ENCODE measurements at regions not wholly inside any gene's neighbourhood (a gene's known extent, or its start where the extent isn't known, plus 50 kb on each side); places are given as distances from the start of the nearest gene placed in this dataset.

DNA sequence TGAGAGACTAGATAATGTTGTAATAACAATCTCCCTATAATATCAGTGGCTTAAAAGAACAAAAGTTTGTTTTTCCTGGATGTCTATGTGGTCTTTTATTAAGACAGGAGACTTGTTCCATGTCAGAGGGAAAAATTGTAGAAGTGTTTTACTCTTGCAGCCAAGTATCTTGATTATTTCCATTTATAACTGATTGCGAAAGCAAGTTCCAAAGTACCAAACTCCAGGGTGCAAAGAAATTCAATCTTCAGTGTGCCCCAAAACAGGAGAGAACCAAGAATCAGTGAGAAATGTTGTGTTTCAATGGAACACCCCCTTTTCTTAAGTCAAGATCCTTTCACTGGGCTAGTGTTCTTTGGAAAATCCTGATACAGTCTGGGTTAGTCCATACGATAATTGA is 624.4 kb upstream of the BCHE start:
- no peaks in the 10 kb centered on the region for H3K79me2 ChIP-seq (ENCODE audit: insufficient read depth)
- no peaks in the 10 kb centered on the region for H3K9me2 ChIP-seq
- ChIA-PET CTCF (interaction anchor here (0.6 kb wide), 1 partner anchor 16 kb away, joined by 3 read pairs; no protein-coding TSS in a partner anchor), POLR2A (no interaction called here)
- no peak for DNase-seq
- H3K4me3 ChIP-seq (ENCODE audit: low read depth in 2 of 2, low read length in 1 of 2), result no peak overlapping the region
- TF ChIP-seq RCOR1 (IDR thresholded peaks at IDR 0.05; ENCODE audit: low read length), result no peak
- no peak for TF ChIP-seq MXI1 (IDR thresholded peaks at IDR 0.05; ENCODE audit: low read depth, low read length)
- no peaks in the 10 kb centered on the region for H4K20me1 ChIP-seq (ENCODE audit: insufficient read depth)
- WGBS (ENCODE audit: low lambda C conversion rate), result 62% methylated on average over 2 of the region's 2 CpGs
- H3K4me1 ChIP-seq (ENCODE audit: control insufficient read depth in 1 of 2, insufficient read depth in 2 of 2, low read depth in 1 of 2, low read length in 1 of 2), result no peaks in the 10 kb centered on the region
- H2AFZ ChIP-seq (ENCODE audit: low read depth), result no peak overlapping the region
- H3K9ac ChIP-seq, result no peak overlapping the region
- H3K9me3 ChIP-seq, result no peaks in the 10 kb centered on the region
- no peaks in the 10 kb centered on the region for H3K27me3 ChIP-seq (ENCODE audit: insufficient read depth)
- H3K36me3 ChIP-seq (replicated peaks in 1 of 2; ENCODE audit: control insufficient read depth in 1 of 2, insufficient read depth in 2 of 2, low read length in 1 of 2), result no peaks in the 10 kb centered on the region
- H3K4me2 ChIP-seq, result no peak overlapping the region
- no peak overlapping the region for H3K27ac ChIP-seq (ENCODE audit: low read depth in 2 of 2, low read length in 1 of 2)
- no peaks in the 10 kb centered on the region for H3F3A ChIP-seq (replicated peaks; ENCODE audit: insufficient read depth)

DNA sequence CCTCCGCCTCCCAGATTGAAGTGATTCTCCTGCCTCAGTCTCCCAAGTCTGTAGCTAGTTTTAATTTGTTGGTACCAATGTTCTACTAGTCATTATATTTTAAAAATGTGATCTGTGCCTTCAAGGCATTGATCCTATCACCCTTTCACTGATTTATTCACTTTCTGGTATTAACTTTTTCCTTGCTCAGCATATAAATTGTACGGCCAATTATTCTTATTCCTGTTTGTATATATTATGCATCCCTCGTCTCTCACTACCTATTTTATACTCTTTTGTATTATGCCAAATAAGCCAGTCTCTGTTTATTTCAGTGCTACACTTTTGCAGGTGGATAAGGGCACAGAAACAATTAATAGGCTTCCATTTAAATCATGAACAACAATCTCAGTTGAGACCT is 620.2 kb upstream of the BCHE start:
- no peak overlapping the region for H2AFZ ChIP-seq (ENCODE audit: low read depth)
- no peaks in the 10 kb centered on the region for H3K9me2 ChIP-seq
- no peak overlapping the region for H3K4me3 ChIP-seq (ENCODE audit: low read depth in 2 of 2, low read length in 1 of 2)
- POLR2A ChIA-PET, result no interaction called here
- no peaks in the 10 kb centered on the region for H3K79me2 ChIP-seq (ENCODE audit: insufficient read depth)
- H3K36me3 ChIP-seq (replicated peaks in 1 of 2; ENCODE audit: control insufficient read depth in 1 of 2, insufficient read depth in 2 of 2, low read length in 1 of 2), result no peaks in the 10 kb centered on the region
- CTCF ChIA-PET, result no interaction called here
- DNase-seq, result no peak
- H3K9ac ChIP-seq, result no peak overlapping the region
- H3K4me2 ChIP-seq, result no peak overlapping the region
- H3F3A ChIP-seq (replicated peaks; ENCODE audit: insufficient read depth), result peaks cover 5% of the 10 kb centered on the region
- TF ChIP-seq IRF3 (IDR thresholded peaks at IDR 0.05; ENCODE audit: low read depth, low read length), result no peak
- no peak for TF ChIP-seq EP300 (IDR thresholded peaks at IDR 0.05; ENCODE audit: borderline replicate concordance in 1 of 2, low read depth in 1 of 2, low read length in 1 of 2)
- no peak for TF ChIP-seq SMC3 (IDR thresholded peaks at IDR 0.05; ENCODE audit: low read depth, low read length)
- no peak for TF ChIP-seq PBX3 (IDR thresholded peaks at IDR 0.05)
- TF ChIP-seq REST (IDR thresholded peaks at IDR 0.05; ENCODE audit: low read depth, low read length), result no peak
- TF ChIP-seq FOSL2 (IDR thresholded peaks at IDR 0.05; ENCODE audit: borderline replicate concordance, low read depth), result no peak
- no peak for TF ChIP-seq CTCF (IDR thresholded peaks at IDR 0.05)
- TF ChIP-seq, protein P1, sequence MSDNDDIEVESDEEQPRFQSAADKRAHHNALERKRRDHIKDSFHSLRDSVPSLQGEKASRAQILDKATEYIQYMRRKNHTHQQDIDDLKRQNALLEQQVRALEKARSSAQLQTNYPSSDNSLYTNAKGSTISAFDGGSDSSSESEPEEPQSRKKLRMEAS (IDR thresholded peaks at IDR 0.05; ENCODE audit: low read depth), result no peak
- no peak for TF ChIP-seq MXI1 (IDR thresholded peaks at IDR 0.05; ENCODE audit: low read depth, low read length)
- no peaks in the 10 kb centered on the region for H3K9me3 ChIP-seq
- no peak overlapping the region for H3K27ac ChIP-seq (ENCODE audit: low read depth in 2 of 2, low read length in 1 of 2)
- no peaks in the 10 kb centered on the region for H4K20me1 ChIP-seq (ENCODE audit: insufficient read depth)
- WGBS (ENCODE audit: low lambda C conversion rate), result 73% methylated on average over 3 of the region's 3 CpGs
- no peaks in the 10 kb centered on the region for H3K27me3 ChIP-seq (ENCODE audit: insufficient read depth)
- H3K4me1 ChIP-seq (ENCODE audit: control insufficient read depth in 1 of 2, insufficient read depth in 2 of 2, low read depth in 1 of 2, low read length in 1 of 2), result no peaks in the 10 kb centered on the region
